ENCODE measurements at regions not wholly inside any gene's neighbourhood (a gene's known extent, or its start where the extent isn't known, plus 50 kb on each side); places are given as distances from the start of the nearest gene placed in this dataset.

DNA sequence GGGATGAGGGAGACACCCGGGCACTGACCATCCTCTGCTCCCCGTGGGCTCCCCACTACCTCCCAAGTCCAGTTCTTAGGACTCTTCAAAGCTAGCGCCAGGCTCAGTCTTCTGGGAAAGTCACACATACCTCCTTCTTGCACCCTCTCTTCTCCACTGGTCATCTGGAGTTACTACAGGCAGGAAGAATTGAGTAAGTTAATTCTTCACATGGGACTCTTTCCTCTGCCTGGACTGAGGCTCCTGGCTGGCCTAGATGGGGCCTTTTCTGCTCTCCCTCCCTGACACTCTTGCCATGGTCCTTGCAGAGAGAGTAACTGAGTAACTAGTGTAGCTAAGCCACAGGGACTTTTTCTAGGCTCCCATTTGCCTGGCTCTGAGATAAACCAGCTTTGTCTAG is 96.5 kb upstream of the CELF4 start:
- H3K27me3 ChIP-seq (ENCODE audit: control insufficient read depth in 4 of 4, insufficient read depth in 4 of 4, low read length in 3 of 4) = no peaks in the 10 kb centered on the region
- H3K4me3 ChIP-seq (ENCODE audit: low read depth in 1 of 3, low read length in 3 of 3) = no peak overlapping the region
- no peaks in the 10 kb centered on the region for H3K4me1 ChIP-seq (ENCODE audit: control insufficient read depth in 4 of 4, insufficient read depth in 4 of 4, low read length in 3 of 4)
- TF ChIP-seq, protein P1, sequence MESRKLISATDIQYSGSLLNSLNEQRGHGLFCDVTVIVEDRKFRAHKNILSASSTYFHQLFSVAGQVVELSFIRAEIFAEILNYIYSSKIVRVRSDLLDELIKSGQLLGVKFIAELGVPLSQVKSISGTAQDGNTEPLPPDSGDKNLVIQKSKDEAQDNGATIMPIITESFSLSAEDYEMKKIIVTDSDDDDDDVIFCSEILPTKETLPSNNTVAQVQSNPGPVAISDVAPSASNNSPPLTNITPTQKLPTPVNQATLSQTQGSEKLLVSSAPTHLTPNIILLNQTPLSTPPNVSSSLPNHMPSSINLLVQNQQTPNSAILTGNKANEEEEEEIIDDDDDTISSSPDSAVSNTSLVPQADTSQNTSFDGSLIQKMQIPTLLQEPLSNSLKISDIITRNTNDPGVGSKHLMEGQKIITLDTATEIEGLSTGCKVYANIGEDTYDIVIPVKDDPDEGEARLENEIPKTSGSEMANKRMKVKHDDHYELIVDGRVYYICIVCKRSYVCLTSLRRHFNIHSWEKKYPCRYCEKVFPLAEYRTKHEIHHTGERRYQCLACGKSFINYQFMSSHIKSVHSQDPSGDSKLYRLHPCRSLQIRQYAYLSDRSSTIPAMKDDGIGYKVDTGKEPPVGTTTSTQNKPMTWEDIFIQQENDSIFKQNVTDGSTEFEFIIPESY (IDR thresholded peaks at IDR 0.05) = no peak
- TF ChIP-seq RXRA (IDR thresholded peaks at IDR 0.05) (no peak), SP1 (IDR thresholded peaks at IDR 0.05) (no peak), FOXA1 (IDR thresholded peaks at IDR 0.05) (no peak), HNF4A (conservative IDR thresholded peaks at IDR 0.05) (no peak), YY1 (IDR thresholded peaks at IDR 0.05) (no peak), RAD21 (IDR thresholded peaks at IDR 0.05) (no peak), FOXA2 (IDR thresholded peaks at IDR 0.05) (no peak)
- TF ChIP-seq, protein P2, sequence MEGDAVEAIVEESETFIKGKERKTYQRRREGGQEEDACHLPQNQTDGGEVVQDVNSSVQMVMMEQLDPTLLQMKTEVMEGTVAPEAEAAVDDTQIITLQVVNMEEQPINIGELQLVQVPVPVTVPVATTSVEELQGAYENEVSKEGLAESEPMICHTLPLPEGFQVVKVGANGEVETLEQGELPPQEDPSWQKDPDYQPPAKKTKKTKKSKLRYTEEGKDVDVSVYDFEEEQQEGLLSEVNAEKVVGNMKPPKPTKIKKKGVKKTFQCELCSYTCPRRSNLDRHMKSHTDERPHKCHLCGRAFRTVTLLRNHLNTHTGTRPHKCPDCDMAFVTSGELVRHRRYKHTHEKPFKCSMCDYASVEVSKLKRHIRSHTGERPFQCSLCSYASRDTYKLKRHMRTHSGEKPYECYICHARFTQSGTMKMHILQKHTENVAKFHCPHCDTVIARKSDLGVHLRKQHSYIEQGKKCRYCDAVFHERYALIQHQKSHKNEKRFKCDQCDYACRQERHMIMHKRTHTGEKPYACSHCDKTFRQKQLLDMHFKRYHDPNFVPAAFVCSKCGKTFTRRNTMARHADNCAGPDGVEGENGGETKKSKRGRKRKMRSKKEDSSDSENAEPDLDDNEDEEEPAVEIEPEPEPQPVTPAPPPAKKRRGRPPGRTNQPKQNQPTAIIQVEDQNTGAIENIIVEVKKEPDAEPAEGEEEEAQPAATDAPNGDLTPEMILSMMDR (IDR thresholded peaks at IDR 0.05; ENCODE audit: low read depth, low read length, missing input control) = no peak
- WGBS = 65% methylated on average over 3 of the region's 3 CpGs
- H3K9ac ChIP-seq (ENCODE audit: low read depth in 1 of 2, low read length in 2 of 2) = no peak overlapping the region
- no peak for DNase-seq (ENCODE audit: low spot score)
- H3K9me3 ChIP-seq (ENCODE audit: control insufficient read depth in 4 of 4, low read length in 3 of 4) = no peaks in the 10 kb centered on the region
- no peaks in the 10 kb centered on the region for H3K36me3 ChIP-seq (ENCODE audit: control insufficient read depth in 4 of 4, insufficient read depth in 3 of 4, low read depth in 1 of 4, low read length in 3 of 4)
- no peak overlapping the region for H3K27ac ChIP-seq (ENCODE audit: low read depth in 1 of 2, low read length in 2 of 2)

DNA sequence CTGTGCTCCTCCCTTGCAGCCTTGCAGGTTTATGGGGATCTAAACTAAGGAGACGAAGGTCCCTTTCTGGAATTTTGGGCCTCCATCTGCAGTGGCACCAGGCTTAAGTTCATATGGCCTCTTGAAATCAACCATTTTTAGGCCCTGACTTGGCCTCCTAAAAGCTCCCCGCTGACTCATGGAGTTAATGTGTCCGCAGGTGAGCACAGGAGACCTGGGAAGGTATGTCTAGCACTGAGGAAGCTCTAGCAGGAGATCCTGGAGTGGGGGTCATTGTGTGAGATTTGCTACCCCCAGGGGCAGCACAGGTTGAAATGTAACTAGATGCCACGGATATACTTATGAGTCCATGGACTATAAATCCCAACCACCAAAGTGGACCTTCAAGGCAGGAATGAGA is 95.9 kb upstream of the CELF4 start:
- Histone ChIP-seq H3K4me1 (ENCODE audit: control insufficient read depth in 4 of 4, insufficient read depth in 4 of 4, low read length in 3 of 4) (no peaks in the 10 kb centered on the region), H3K27ac (ENCODE audit: low read depth in 1 of 2, low read length in 2 of 2) (no peak overlapping the region), H3K9me3 (ENCODE audit: control insufficient read depth in 4 of 4, low read length in 3 of 4) (no peaks in the 10 kb centered on the region), H3K27me3 (ENCODE audit: control insufficient read depth in 4 of 4, insufficient read depth in 4 of 4, low read length in 3 of 4) (no peaks in the 10 kb centered on the region), H3K36me3 (ENCODE audit: control insufficient read depth in 4 of 4, insufficient read depth in 3 of 4, low read depth in 1 of 4, low read length in 3 of 4) (no peaks in the 10 kb centered on the region), H3K4me3 (ENCODE audit: low read depth in 1 of 3, low read length in 3 of 3) (no peak overlapping the region), H3K9ac (ENCODE audit: low read depth in 1 of 2, low read length in 2 of 2) (no peak overlapping the region)
- peak; percentile 9 for DNase-seq (ENCODE audit: low spot score)
- TF ChIP-seq FOXA1 (IDR thresholded peaks at IDR 0.05) (no peak), FOXA2 (IDR thresholded peaks at IDR 0.05) (no peak), SP1 (IDR thresholded peaks at IDR 0.05) (no peak), EGR1 (IDR thresholded peaks at IDR 0.05; ENCODE audit: low read depth in 2 of 2) (no peak), YY1 (IDR thresholded peaks at IDR 0.05) (no peak)
- TF ChIP-seq, protein P3, sequence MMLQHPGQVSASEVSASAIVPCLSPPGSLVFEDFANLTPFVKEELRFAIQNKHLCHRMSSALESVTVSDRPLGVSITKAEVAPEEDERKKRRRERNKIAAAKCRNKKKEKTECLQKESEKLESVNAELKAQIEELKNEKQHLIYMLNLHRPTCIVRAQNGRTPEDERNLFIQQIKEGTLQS (IDR thresholded peaks at IDR 0.05) = no peak
- WGBS = 85% methylated on average over 4 of the region's 4 CpGs

DNA sequence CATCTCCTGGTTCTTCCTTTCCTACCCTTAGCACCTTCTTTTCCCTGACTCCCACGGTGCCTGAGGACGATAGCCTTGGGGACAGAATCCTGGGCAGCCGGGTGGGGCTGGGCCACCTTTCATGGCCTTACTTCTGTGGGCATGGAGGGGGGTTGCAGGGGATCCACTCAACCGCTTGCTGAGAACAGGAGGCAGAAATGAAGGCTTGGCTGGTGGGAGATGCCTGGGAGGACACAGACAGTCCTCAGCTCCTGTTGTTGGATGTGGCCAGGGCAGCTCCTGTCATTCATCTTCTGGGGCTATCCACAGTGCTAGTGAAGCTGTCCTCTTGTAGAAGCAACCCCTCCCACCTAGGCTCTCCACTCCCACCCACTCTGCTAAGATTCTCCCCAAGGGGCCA is 95.5 kb upstream of the CELF4 start:
- Histone ChIP-seq H3K9ac (ENCODE audit: low read depth in 1 of 2, low read length in 2 of 2) (no peak overlapping the region), H3K4me3 (ENCODE audit: low read depth in 1 of 3, low read length in 3 of 3) (no peak overlapping the region), H3K9me3 (ENCODE audit: control insufficient read depth in 4 of 4, low read length in 3 of 4) (no peaks in the 10 kb centered on the region), H3K4me1 (ENCODE audit: control insufficient read depth in 4 of 4, insufficient read depth in 4 of 4, low read length in 3 of 4) (no peaks in the 10 kb centered on the region), H3K27me3 (ENCODE audit: control insufficient read depth in 4 of 4, insufficient read depth in 4 of 4, low read length in 3 of 4) (no peaks in the 10 kb centered on the region), H3K27ac (ENCODE audit: low read depth in 1 of 2, low read length in 2 of 2) (no peak overlapping the region), H3K36me3 (ENCODE audit: control insufficient read depth in 4 of 4, insufficient read depth in 3 of 4, low read depth in 1 of 4, low read length in 3 of 4) (no peaks in the 10 kb centered on the region)
- DNase-seq (ENCODE audit: low spot score) = peak; percentile 20
- 78% methylated on average over 4 of the region's 4 CpGs for WGBS
- TF ChIP-seq TAF1 (conservative IDR thresholded peaks at IDR 0.05) (no peak), RXRA (IDR thresholded peaks at IDR 0.05) (no peak), JUND (IDR thresholded peaks at IDR 0.05) (no peak), HNF4A (conservative IDR thresholded peaks at IDR 0.05) (no peak), HNF4G (IDR thresholded peaks at IDR 0.05) (no peak), NR2F2 (IDR thresholded peaks at IDR 0.05) (no peak), RAD21 (IDR thresholded peaks at IDR 0.05) (no peak), FOXA2 (IDR thresholded peaks at IDR 0.05) (no peak), YY1 (IDR thresholded peaks at IDR 0.05) (no peak), SP1 (IDR thresholded peaks at IDR 0.05) (no peak), FOXA1 (IDR thresholded peaks at IDR 0.05) (no peak), EGR1 (IDR thresholded peaks at IDR 0.05; ENCODE audit: low read depth in 2 of 2) (no peak), GABPA (IDR thresholded peaks at IDR 0.05 in 1 of 2, conservative IDR thresholded peaks at IDR 0.05 in 1 of 2) (no peak)
- TF ChIP-seq, protein P3 (IDR thresholded peaks at IDR 0.05) = no peak
- TF ChIP-seq, protein P4, sequence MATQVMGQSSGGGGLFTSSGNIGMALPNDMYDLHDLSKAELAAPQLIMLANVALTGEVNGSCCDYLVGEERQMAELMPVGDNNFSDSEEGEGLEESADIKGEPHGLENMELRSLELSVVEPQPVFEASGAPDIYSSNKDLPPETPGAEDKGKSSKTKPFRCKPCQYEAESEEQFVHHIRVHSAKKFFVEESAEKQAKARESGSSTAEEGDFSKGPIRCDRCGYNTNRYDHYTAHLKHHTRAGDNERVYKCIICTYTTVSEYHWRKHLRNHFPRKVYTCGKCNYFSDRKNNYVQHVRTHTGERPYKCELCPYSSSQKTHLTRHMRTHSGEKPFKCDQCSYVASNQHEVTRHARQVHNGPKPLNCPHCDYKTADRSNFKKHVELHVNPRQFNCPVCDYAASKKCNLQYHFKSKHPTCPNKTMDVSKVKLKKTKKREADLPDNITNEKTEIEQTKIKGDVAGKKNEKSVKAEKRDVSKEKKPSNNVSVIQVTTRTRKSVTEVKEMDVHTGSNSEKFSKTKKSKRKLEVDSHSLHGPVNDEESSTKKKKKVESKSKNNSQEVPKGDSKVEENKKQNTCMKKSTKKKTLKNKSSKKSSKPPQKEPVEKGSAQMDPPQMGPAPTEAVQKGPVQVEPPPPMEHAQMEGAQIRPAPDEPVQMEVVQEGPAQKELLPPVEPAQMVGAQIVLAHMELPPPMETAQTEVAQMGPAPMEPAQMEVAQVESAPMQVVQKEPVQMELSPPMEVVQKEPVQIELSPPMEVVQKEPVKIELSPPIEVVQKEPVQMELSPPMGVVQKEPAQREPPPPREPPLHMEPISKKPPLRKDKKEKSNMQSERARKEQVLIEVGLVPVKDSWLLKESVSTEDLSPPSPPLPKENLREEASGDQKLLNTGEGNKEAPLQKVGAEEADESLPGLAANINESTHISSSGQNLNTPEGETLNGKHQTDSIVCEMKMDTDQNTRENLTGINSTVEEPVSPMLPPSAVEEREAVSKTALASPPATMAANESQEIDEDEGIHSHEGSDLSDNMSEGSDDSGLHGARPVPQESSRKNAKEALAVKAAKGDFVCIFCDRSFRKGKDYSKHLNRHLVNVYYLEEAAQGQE (IDR thresholded peaks at IDR 0.05) = no peak
- TF ChIP-seq, protein P5, sequence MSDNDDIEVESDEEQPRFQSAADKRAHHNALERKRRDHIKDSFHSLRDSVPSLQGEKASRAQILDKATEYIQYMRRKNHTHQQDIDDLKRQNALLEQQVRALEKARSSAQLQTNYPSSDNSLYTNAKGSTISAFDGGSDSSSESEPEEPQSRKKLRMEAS (IDR thresholded peaks at IDR 0.05) = no peak
- TF ChIP-seq, protein P1 (IDR thresholded peaks at IDR 0.05) = no peak

Measured in liver (tissue), 8 donors.